Heart left ventricle (tissue), 16 donors: ENCODE measurements at regions not wholly inside any gene's neighbourhood (a gene's known extent, or its start where the extent isn't known, plus 50 kb on each side); places are given as distances from the start of the nearest gene placed in this dataset.

Experiments
- ATAC-seq, 4 donors: fragments of 200-7000 bp; cut with Tn5 transposase; one replicate each; pipeline ENCODE4 v1.9.1; 2020 to 2022; ENCODE audit warnings: moderate library complexity in 4 of 4, mild to moderate bottlenecking in 3 of 4, moderate number of reproducible peaks in 1 of 4
- DNase-seq, 5 donors: peaks; one replicate each; pipeline ENCODE4 v3.0.0-alpha.2; 2020
- H3K27ac ChIP-seq, 12 donors: fragments of 200-600 bp; sonication (generic) in 4 of 12; one replicate each; pipeline versions ENCODE4 v1.5.0 to v1.8.0; 2016 to 2022; ENCODE audit warnings: mild to moderate bottlenecking in 2 of 12
- H3K27me3 ChIP-seq, 9 donors: fragments of 200-600 bp; sonication (generic) in 2 of 9; one replicate each; pipeline versions ENCODE4 v1.5.1 to v1.8.0; 2016 to 2022; ENCODE audit warnings: mild to moderate bottlenecking in 3 of 9
- H3K36me3 ChIP-seq, 9 donors: fragments of 200-600 bp; sonication (generic) in 2 of 9; one replicate each; pipeline versions ENCODE4 v1.5.0 to v1.8.0; 2018 to 2022; ENCODE audit warnings: mild to moderate bottlenecking in 2 of 9
- H3K4me1 ChIP-seq, 12 donors: fragments of 200-600 bp; sonication (generic) in 4 of 12; one replicate each; pipeline versions ENCODE4 v1.5.0 to v1.8.0; 2016 to 2022; ENCODE audit warnings: mild to moderate bottlenecking in 3 of 12
- H3K4me3 ChIP-seq, 12 donors: fragments of 200-600 bp; sonication (generic) in 4 of 12; one replicate each; pipeline versions ENCODE4 v1.5.0 to v1.8.0; 2017 to 2022; ENCODE audit warnings: mild to moderate bottlenecking in 9 of 12, moderate library complexity in 4 of 12
- H3K9me3 ChIP-seq, 12 donors: fragments of 200-600 bp; sonication (generic) in 4 of 12; one replicate each; pipeline versions ENCODE4 v1.5.0 to v1.8.0; 2016 to 2022; ENCODE audit warnings: mild to moderate bottlenecking in 1 of 12
- POLR2A ChIP-seq, 2 donors: fragments of 450-650 bp; IDR thresholded peaks; one replicate each; pipeline ENCODE4 v1.6.1; 2017; ENCODE audit warnings: antibody characterized with exemption in 2 of 2, mild to moderate bottlenecking in 2 of 2, moderate library complexity in 2 of 2
- whole genome bisulfite sequencing, 4 donors: extraction: QIAGEN DNeasy Blood & Tissue Kit in 2 of 4; methylation state at CpG; one replicate each; pipeline versions ENCODE4 v1.1.5 to v1.1.7; 2013 to 2018; 5-methylcytosine and 5-hydroxymethylcytosine counted together
- intact Hi-C, 10 donors: fragments of 100-400 bp; cut with DNase I; formaldehyde crosslinking; loops; one replicate each; pipeline versions ENCODE4 v1.11.1 to v1.14.2; 2022
- TF ChIP-seq, protein P1 (sequence below), 12 donors: fragments of 200-600 bp; sonication (generic) in 4 of 12; IDR thresholded peaks; one replicate each; pipeline versions ENCODE4 v1.5.0 to v1.8.0; 2018 to 2022; ENCODE audit warnings: antibody characterized with exemption in 12 of 12, mild to moderate bottlenecking in 5 of 12
- donor health status: ischemic (EF 13 %, LVEDD 7.1; RV severe dilation, severe dysfunction).
- donor health status: healthy with polysubstance abuse.
- donor health status: DM: no; HTN: yes; CAD: no.
- donor health status: DM: no; HTN: no; CAD: no.
- donor health status: ischemic (EF 25% LVEDD 6.9; RV normal size, moderate dysfunction).
- donor health status: ischemic (EF 25% LVEDD 5.7; RV mildly dilated, moderate dysfunction).
- donor health status: healthy.
- donor health status: DM: yes; HTN: yes; CAD: no.
- donor health status: ischemic (EF 35%, LVEDD 5.7; RV mildly dilated, moderate dysfunction).
- donor health status: nonischemic (EF 11% LVEDD 7.7; RV severe dilation, severe dysfunction).
- donor health status: DM: yes; HTN: yes; CAD: no.
- donor health status: PGD.
- donor health status: ischemic (EF 29% LVEDD 5.4; RV normal size, mild dysfunction).
- donor health status: nonischemic (EF 23%, LVEDD 6.1; RV moderate dilation, normal function).

DNA sequence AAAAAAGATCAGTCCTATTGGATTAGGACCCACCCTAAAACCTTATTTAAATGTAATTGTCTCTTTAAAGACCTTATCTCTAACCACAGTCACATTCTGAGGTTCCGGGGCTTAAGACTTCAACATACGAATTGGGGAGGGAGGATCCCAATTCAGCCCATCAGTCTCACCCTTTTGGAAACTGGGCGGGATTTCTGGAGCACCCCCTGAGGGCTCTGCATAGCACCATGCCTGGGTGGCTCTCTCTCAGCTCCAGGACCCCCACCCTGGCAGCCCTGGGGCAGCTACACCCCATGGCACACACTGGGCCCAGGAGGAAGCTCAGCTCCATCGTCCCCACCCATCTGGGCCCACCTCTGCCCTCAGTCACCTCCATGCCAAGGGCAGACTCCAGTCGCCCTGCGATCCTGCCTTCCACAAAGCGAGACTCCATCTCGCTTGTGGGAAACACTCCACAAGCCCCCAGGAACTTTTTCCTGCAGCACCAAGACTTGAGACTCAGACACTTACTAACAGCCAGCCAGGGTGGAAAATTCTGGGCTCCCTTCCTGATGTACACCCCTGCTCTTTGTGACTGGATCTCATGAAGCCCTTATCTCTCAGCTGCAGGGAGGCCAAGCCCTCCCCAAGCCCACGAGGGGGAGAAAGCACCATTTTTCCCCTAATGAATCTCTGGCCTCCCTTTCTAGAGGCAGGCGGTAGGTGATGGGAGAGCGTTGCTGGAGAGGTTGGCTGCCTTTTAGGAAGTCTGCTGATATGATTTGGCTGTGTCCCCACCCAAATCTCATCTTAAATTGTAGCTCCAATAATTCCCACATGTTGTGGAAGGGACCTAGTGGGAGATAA is 90.8 kb upstream of the KDM7A start:
- TF ChIP-seq POLR2A (IDR thresholded peaks at IDR 0.05) = no peak
- TF ChIP-seq, protein P1, sequence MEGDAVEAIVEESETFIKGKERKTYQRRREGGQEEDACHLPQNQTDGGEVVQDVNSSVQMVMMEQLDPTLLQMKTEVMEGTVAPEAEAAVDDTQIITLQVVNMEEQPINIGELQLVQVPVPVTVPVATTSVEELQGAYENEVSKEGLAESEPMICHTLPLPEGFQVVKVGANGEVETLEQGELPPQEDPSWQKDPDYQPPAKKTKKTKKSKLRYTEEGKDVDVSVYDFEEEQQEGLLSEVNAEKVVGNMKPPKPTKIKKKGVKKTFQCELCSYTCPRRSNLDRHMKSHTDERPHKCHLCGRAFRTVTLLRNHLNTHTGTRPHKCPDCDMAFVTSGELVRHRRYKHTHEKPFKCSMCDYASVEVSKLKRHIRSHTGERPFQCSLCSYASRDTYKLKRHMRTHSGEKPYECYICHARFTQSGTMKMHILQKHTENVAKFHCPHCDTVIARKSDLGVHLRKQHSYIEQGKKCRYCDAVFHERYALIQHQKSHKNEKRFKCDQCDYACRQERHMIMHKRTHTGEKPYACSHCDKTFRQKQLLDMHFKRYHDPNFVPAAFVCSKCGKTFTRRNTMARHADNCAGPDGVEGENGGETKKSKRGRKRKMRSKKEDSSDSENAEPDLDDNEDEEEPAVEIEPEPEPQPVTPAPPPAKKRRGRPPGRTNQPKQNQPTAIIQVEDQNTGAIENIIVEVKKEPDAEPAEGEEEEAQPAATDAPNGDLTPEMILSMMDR (IDR thresholded peaks at IDR 0.05) = no peak
- peaks cover 0 to 6% (median 0%) of the 10 kb centered on the region in 12 donors for H3K4me1 ChIP-seq
- no peaks in the 10 kb centered on the region for H3K36me3 ChIP-seq
- H3K27me3 ChIP-seq = no peaks in the 10 kb centered on the region
- ATAC-seq (no peak), DNase-seq (no peak)
- H3K27ac ChIP-seq = no peak overlapping the region
- intact Hi-C loops = no loop called here
- no peak overlapping the region for H3K4me3 ChIP-seq
- H3K9me3 ChIP-seq = no peaks in the 10 kb centered on the region
- WGBS, 4 donors = 81 to 85% (median 83%) methylated on average over 11 of the region's 11 CpGs

DNA sequence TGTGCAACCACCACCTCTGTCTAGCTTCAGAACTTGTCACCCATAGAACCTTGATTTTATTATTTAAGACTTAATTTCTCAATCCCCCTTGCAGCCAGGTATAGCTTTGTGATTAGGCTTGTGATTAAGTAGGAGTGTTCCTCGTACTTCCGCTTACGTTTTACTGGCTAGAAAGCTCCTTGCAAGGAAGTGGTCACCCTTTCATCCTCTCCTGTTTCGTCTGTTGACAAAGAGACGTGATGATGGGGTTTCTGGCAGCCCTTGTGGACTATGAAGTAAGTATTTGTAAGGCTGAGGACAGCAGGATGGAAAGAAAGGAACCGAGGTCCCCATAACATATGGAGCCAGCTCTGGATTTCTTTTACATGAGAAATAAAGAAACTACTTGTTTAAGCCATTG is 86.5 kb upstream of the KDM7A start:
- Histone ChIP-seq H3K9me3 (no peaks in the 10 kb centered on the region), H3K4me3 (no peak overlapping the region), H3K4me1 (peaks cover 0 to 12% (median 0%) of the 10 kb centered on the region in 12 donors), H3K27me3 (peaks cover 0 to 2% (median 0%) of the 10 kb centered on the region in 9 donors), H3K27ac (no peak overlapping the region), H3K36me3 (no peaks in the 10 kb centered on the region)
- 75 to 86% (median 77%) methylated on average over 6 of the region's 6 CpGs for WGBS, 4 donors
- intact Hi-C loops = no loop called here
- TF ChIP-seq, protein P1 (IDR thresholded peaks at IDR 0.05) = no peak
- TF ChIP-seq POLR2A (IDR thresholded peaks at IDR 0.05) = no peak
- ATAC-seq (no peak), DNase-seq (no peak)

DNA sequence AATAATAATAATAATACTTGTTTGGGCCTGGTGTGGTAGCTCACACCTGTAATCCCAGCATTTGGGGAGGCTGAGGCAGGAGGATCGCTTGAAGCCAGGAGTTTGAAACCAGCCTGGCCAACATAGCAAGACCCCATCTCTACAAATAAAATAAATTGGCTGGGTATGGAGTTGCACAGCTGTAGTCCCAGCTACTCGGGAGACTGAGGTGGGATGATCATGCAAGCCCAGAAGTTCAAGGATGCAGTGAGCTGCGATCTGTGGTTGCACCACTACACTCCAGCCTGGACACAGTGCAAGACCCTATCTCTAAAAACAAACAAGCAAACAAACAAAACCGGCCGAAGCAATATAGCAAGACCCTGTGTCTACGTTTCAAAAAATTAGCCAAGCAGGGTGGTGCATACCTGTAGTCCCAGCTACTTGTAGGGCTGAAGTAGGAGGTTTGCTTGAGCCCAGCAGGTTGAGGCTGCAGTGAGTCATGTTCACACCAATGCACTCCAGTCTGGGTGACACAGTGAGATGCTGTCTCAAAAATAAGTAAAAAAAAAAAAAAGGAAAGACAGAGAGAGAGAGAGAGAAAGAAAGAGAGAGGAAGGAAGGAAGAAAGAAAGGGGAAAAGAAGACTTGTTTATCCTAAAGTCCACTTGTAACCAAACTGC is 85.6 kb upstream of the KDM7A start:
- no peak overlapping the region for H3K4me3 ChIP-seq
- no peak for DNase-seq
- ATAC-seq = no peak
- H3K27ac ChIP-seq = no peak overlapping the region
- WGBS, 4 donors = 87 to 95% (median 95%) methylated on average over 6 of the region's 6 CpGs
- TF ChIP-seq, protein P1 (IDR thresholded peaks at IDR 0.05) = no peak
- TF ChIP-seq POLR2A (IDR thresholded peaks at IDR 0.05) = no peak
- H3K9me3 ChIP-seq = peaks cover 0 to 1% (median 0%) of the 10 kb centered on the region in 12 donors
- H3K36me3 ChIP-seq = no peaks in the 10 kb centered on the region
- intact Hi-C loops = no loop called here
- peaks cover 0 to 12% (median 0%) of the 10 kb centered on the region in 12 donors for H3K4me1 ChIP-seq
- H3K27me3 ChIP-seq = peaks cover 0 to 3% (median 0%) of the 10 kb centered on the region in 9 donors

DNA sequence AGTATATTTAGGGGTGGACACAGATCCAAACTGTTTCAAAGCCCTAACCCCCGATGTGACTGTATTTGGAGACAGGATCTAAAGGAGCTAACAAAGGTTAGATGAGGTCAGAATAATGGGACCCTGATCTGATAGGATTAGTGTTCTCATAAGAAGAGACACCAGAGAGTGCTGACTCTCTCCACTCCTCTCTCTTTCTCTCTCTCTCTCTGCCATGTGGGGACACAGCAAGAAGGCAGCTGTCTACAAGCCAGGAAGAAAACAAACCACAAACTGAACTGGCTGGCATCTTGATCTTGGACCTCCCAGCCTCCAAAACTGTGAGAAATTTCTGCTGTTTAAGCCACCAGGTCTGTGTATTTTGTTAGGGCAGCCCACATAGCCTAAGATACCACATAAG is 84.7 kb upstream of the KDM7A start:
- no peak for TF ChIP-seq POLR2A (IDR thresholded peaks at IDR 0.05)
- TF ChIP-seq, protein P1 (IDR thresholded peaks at IDR 0.05) = no peak
- intact Hi-C loops = no loop called here
- H3K27ac ChIP-seq = peak overlapping the region in 7 of 12 donors; percentile 13 to 61 (median 50)

More for the DNA sequence above, 84.7 kb upstream of the KDM7A start:
- Histone ChIP-seq H3K36me3 (no peaks in the 10 kb centered on the region), H3K27me3 (peaks cover 0 to 3% (median 0%) of the 10 kb centered on the region in 9 donors), H3K9me3 (peaks cover 0 to 5% (median 0%) of the 10 kb centered on the region in 12 donors), H3K4me3 (no peak overlapping the region), H3K4me1 (peaks cover 0 to 12% (median 0%) of the 10 kb centered on the region in 12 donors)
- WGBS, 4 donors = 62 to 70% (median 68%) methylated on average over 1 of the region's 1 CpG
- DNase-seq (no peak), ATAC-seq (no peak)
